Caco-2 (cell line): ENCODE measurements at regions not wholly inside any gene's neighbourhood (a gene's known extent, or its start where the extent isn't known, plus 50 kb on each side); places are given as distances from the start of the nearest gene placed in this dataset.
"Not testable (repeated sequence)": the region's sequence is repeated elsewhere in the genome, so short reads cannot be mapped to it uniquely, and the experiment has no call there.

Experiments
- BruUV-seq: library from RNA; stranded (reverse); fragments of 400-500 nt; replicated peaks from 2 replicates; lab custom pipeline; 2021; lab: Mats Ljungman, UMichigan
- CTCF ChIA-PET: fragments of 300-600 bp; sonication (Branson Sonifier 250); formaldehyde crosslinking; loops from one replicate; lab custom pipeline; 2022; ENCODE audit warnings: antibody characterized with exemption; lab: Charles Lee
- POLR2A ChIA-PET: fragments of 300-600 bp; sonication (Branson Sonifier 250); formaldehyde crosslinking; loops from one replicate; lab custom pipeline; 2022; ENCODE audit warnings: antibody characterized with exemption; lab: Charles Lee
- DNase-seq, 2 experiments: peaks; one replicate each; pipeline versions ENCODE4 v3.0.0 to v3.0.0-alpha.2; 2020 to 2022
- H3K27me3 ChIP-seq: replicated peaks from 2 replicates; pipeline ENCODE4 v1.6.0; 2011; ENCODE audit warnings: low read length; ENCODE audit not compliant: control insufficient read depth, insufficient read depth
- H3K36me3 ChIP-seq: 2 replicates; pipeline ENCODE4 v1.5.1; 2011; ENCODE audit warnings: low read length; ENCODE audit not compliant: control insufficient read depth, insufficient read depth
- H3K4me1 ChIP-seq: fragments of 250-450 bp; sonication (Bioruptor Pico); 2 replicates; pipeline ENCODE4 v1.5.1; 2020; ENCODE audit warnings: mild to moderate bottlenecking
- H3K4me3 ChIP-seq: 2 replicates; pipeline ENCODE4 v1.5.1; 2011; ENCODE audit warnings: low read depth, mild to moderate bottlenecking, control low read depth, low read length
- H3K9me3 ChIP-seq: fragments of 250-450 bp; sonication (Bioruptor Pico); 2 replicates; pipeline ENCODE4 v1.5.1; 2020; ENCODE audit warnings: mild to moderate bottlenecking, moderate library complexity
- H3K27ac Mint-ChIP-seq: one replicate; pipeline ENCODE4 v1.8.0; 2022; ENCODE audit warnings: mixed read lengths; ENCODE audit not compliant: unreplicated experiment
- H3K27me3 Mint-ChIP-seq: one replicate; pipeline ENCODE4 v1.8.0; 2022; ENCODE audit warnings: mixed read lengths; ENCODE audit not compliant: insufficient read depth, unreplicated experiment
- H3K36me3 Mint-ChIP-seq: one replicate; pipeline ENCODE4 v1.8.0; 2022; ENCODE audit warnings: mild to moderate bottlenecking, mixed read lengths; ENCODE audit not compliant: insufficient read depth, unreplicated experiment
- H3K4me1 Mint-ChIP-seq: one replicate; pipeline ENCODE4 v1.8.0; 2022; ENCODE audit warnings: low read depth, mixed read lengths; ENCODE audit not compliant: unreplicated experiment
- H3K4me3 Mint-ChIP-seq: one replicate; pipeline ENCODE4 v1.8.0; 2022; ENCODE audit warnings: mild to moderate bottlenecking, moderate library complexity, mixed read lengths; ENCODE audit not compliant: unreplicated experiment
- H3K9me3 Mint-ChIP-seq: one replicate; pipeline ENCODE4 v1.8.0; 2022; ENCODE audit warnings: mixed read lengths; ENCODE audit not compliant: unreplicated experiment
- CTCF ChIP-seq, 2 experiments: fragments of 200-600 bp in 1 of 2; IDR thresholded peaks; 1 replicate in 1 of 2; 2 replicates in 1 of 2; pipeline versions ENCODE4 v1.5.1 to v1.8.0; 2011 to 2022; ENCODE audit warnings: antibody characterized with exemption in 1 of 2, control low read depth in 1 of 2, inconsistent platforms in 1 of 2, low read depth in 1 of 2, low read length in 1 of 2, mild to moderate bottlenecking in 1 of 2, moderate library complexity in 1 of 2; ENCODE audit not compliant: insufficient read depth in 1 of 2, severe bottlenecking in 1 of 2, unreplicated experiment in 1 of 2
- intact Hi-C: fragments of 100-400 bp; cut with micrococcal nuclease; formaldehyde crosslinking; loops from one replicate; pipeline ENCODE4 v1.10.0; 2022; ENCODE audit not compliant: unreplicated experiment

- intact Hi-C loops, DNase-seq, H3K27ac Mint-ChIP-seq, POLR2A ChIA-PET, H3K4me1 Mint-ChIP-seq, H3K27me3 Mint-ChIP-seq, CTCF ChIA-PET, H3K9me3 Mint-ChIP-seq, H3K36me3 ChIP-seq, H3K9me3 ChIP-seq, H3K4me3 Mint-ChIP-seq, H3K27me3 ChIP-seq, H3K4me3 ChIP-seq, BruUV-seq, H3K4me1 ChIP-seq, H3K36me3 Mint-ChIP-seq: not testable (repeated sequence)
These were observed 57.8 kb upstream of the NBPF8 start for GRCh38 chr1:120357046-120357445.

GRCh38 chr1:120356170-120356569 lies 58.7 kb upstream of the NBPF8 start:
- POLR2A ChIA-PET, BruUV-seq: not testable (repeated sequence)

GRCh38 chr1:120354618-120355184 lies 60.1 kb upstream of the NBPF8 start:
- H3K36me3 ChIP-seq, BruUV-seq, H3K9me3 ChIP-seq, H3K4me1 Mint-ChIP-seq, H3K27me3 ChIP-seq, POLR2A ChIA-PET, H3K36me3 Mint-ChIP-seq, H3K4me1 ChIP-seq, intact Hi-C loops, H3K9me3 Mint-ChIP-seq, CTCF ChIA-PET, H3K27me3 Mint-ChIP-seq: not testable (repeated sequence)
- Mint-ChIP-seq H3K27ac (peak overlapping the region; percentile 98), H3K4me3 (peak overlapping the region; percentile 79)
- peak overlapping the region; percentile 32 for H3K4me3 ChIP-seq
- DNase-seq = peak; percentile 63 to 82

More at GRCh38 chr1:120356170-120356569, 58.7 kb upstream of the NBPF8 start:
- H3K27ac Mint-ChIP-seq, H3K9me3 ChIP-seq, H3K27me3 Mint-ChIP-seq, H3K4me1 ChIP-seq, H3K36me3 ChIP-seq, H3K36me3 Mint-ChIP-seq, H3K9me3 Mint-ChIP-seq, intact Hi-C loops, H3K4me3 ChIP-seq, H3K27me3 ChIP-seq, H3K4me1 Mint-ChIP-seq, H3K4me3 Mint-ChIP-seq, CTCF ChIA-PET: not testable (repeated sequence)
- TF ChIP-seq CTCF (IDR thresholded peaks at IDR 0.05; ENCODE audit: insufficient read depth in 1 of 2, low read depth in 1 of 2, low read length in 1 of 2, severe bottlenecking in 1 of 2, unreplicated experiment in 1 of 2) = peak in 1 of 2 experiments; percentile 17
- DNase-seq = peak; percentile 34 to 45

- H3K9me3 Mint-ChIP-seq, CTCF ChIA-PET, H3K4me1 ChIP-seq, H3K4me3 ChIP-seq, H3K4me1 Mint-ChIP-seq, H3K9me3 ChIP-seq, H3K27ac Mint-ChIP-seq, POLR2A ChIA-PET, H3K36me3 Mint-ChIP-seq, H3K27me3 Mint-ChIP-seq, intact Hi-C loops, DNase-seq, H3K27me3 ChIP-seq, H3K36me3 ChIP-seq: not testable (repeated sequence)
- TSS peak; percentile 22 for BruUV-seq
- peak overlapping the region; percentile 46 for H3K4me3 Mint-ChIP-seq
These were observed 72.4 kb upstream of the NBPF8 start for GRCh38 chr1:120342231-120343073.

GRCh38 chr1:120341756-120342155 lies 73.1 kb upstream of the NBPF8 start:
- BruUV-seq, intact Hi-C loops: not testable (repeated sequence)

More at GRCh38 chr1:120341756-120342155, 73.1 kb upstream of the NBPF8 start:
- H3K4me3 ChIP-seq, H3K4me1 ChIP-seq, H3K4me1 Mint-ChIP-seq, H3K27me3 Mint-ChIP-seq, H3K9me3 Mint-ChIP-seq, H3K27ac Mint-ChIP-seq, H3K9me3 ChIP-seq, CTCF ChIA-PET, POLR2A ChIA-PET, H3K36me3 ChIP-seq, H3K4me3 Mint-ChIP-seq, H3K27me3 ChIP-seq, H3K36me3 Mint-ChIP-seq, DNase-seq: not testable (repeated sequence)
